ENCODE measurements at regions not wholly inside any gene's neighbourhood (a gene's known extent, or its start where the extent isn't known, plus 50 kb on each side); places are given as distances from the start of the nearest gene placed in this dataset.
"Not testable (repeated sequence)": the region's sequence is repeated elsewhere in the genome, so short reads cannot be mapped to it uniquely, and the experiment has no call there.

DNA sequence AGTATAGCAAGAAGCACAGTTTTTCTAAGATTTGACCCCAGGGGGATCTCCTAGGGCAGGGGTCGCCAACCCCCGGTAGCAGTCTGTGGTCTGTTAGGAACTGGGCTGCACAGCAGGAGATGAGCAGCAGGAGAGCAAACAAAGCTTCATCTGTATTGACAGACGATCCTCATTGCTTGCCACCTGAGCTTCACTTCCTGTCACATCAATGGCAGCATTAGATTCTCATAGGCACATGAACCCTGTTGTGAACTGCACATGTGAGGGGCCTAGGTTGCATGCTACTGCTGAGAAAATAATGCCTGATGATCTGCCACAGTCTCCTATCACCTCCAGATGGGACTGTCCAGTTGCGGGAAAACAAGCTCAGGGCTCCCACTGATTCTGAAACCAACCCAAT is 136.2 kb downstream of the RGPD3 start:
- TF ChIP-seq, protein P1, sequence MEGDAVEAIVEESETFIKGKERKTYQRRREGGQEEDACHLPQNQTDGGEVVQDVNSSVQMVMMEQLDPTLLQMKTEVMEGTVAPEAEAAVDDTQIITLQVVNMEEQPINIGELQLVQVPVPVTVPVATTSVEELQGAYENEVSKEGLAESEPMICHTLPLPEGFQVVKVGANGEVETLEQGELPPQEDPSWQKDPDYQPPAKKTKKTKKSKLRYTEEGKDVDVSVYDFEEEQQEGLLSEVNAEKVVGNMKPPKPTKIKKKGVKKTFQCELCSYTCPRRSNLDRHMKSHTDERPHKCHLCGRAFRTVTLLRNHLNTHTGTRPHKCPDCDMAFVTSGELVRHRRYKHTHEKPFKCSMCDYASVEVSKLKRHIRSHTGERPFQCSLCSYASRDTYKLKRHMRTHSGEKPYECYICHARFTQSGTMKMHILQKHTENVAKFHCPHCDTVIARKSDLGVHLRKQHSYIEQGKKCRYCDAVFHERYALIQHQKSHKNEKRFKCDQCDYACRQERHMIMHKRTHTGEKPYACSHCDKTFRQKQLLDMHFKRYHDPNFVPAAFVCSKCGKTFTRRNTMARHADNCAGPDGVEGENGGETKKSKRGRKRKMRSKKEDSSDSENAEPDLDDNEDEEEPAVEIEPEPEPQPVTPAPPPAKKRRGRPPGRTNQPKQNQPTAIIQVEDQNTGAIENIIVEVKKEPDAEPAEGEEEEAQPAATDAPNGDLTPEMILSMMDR (IDR thresholded peaks at IDR 0.05) = no peak
- DNase-seq (ENCODE audit: low spot score) = no peak
- no peak overlapping the region for H3K4me3 ChIP-seq
- no peak overlapping the region for H3K27ac ChIP-seq

DNA sequence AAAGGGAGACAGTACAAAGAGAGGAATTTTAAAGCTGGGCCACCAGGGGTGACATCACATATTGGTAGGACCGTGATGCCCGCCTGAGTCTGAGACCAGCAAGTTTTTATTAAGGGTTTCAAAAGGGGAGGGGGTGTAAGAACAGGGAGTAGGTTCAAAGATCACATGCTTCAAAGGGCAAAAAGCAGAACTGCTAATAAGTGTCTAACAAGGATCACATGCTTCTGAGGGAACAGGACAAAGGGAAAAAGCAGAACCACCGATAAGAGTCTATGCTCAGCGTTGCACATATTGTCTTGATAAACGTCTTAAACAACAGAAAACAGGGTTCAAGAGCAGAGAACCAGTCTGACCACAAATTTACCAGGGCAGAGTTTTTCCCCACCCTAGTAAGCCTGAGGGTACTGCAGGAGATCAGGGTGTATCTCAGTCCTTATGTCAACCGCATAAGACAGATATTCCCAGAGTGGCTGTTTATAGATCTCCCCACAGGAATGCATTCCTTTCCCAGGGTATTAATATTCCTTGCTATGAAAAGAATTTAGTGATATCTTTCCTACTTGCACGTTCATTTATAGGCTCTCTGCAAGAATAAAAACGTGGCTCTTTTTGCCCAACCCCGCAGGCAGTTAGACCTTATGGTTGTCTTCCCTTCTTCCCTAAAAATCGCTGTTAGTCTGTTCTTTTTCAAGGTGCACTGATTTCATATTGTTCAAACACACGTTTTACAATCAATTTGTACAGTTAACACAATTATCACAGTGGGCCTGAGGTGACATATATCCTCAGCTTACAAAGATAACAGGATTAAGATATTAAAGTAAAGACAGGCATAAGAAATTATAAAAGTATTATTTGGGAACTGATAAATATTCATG is 136.5 kb upstream of the UXS1 start:
- not testable (repeated sequence) for H3K27ac ChIP-seq; DNase-seq (ENCODE audit: low spot score); H3K4me3 ChIP-seq

GRCh38 chr2:106323337-106324013 is 129.4 kb upstream of the UXS1 start:
- TF ChIP-seq, protein P1 (IDR thresholded peaks at IDR 0.05) = no peak
- Histone ChIP-seq H3K27ac (no peak overlapping the region), H3K4me3 (no peak overlapping the region)
- DNase-seq (ENCODE audit: low spot score) = no peak

DNA sequence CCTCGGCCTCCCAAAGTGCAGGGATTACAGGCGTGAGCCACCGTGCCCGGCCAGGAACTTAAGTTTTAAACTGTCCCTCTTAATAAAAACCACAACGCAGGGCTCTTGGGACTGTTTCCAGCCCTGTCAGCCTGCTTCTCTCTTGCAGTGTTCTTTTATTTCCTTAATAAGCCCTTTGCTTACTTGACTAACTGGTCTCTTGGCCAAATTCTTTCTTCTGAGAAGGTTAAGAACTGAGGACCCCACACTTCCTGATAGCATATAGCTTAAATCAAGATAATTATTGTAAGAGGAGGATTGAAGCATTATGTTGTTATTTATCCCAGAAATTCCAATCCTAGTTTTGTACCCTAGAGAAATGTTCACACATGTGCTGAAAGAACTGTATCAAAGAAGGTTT is 128.2 kb upstream of the UXS1 start:
- Histone ChIP-seq H3K27ac (no peak overlapping the region), H3K4me3 (no peak overlapping the region)
- no peak for DNase-seq (ENCODE audit: low spot score)
- TF ChIP-seq, protein P1 (IDR thresholded peaks at IDR 0.05) = no peak

DNA sequence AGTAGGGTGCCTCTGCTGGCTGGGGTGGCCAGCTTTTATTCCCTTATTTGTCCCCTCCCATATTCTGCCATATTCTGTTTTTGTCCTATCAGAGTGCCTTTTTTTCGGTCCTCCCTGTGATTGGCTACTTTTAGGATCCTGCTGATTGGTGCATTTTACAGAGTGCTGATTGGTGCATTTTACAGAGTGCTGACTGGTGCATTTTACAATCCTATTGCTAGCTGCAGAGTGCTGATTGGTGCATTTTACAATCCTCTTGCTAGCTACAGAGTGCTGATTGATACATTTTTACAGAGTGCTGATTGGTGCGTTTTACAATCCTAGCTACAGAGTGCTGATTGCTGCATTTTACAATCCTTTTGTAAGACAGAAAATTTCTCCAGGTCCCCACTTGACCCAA is 126.3 kb upstream of the UXS1 start:
- not testable (repeated sequence) for H3K27ac ChIP-seq; DNase-seq (ENCODE audit: low spot score); H3K4me3 ChIP-seq

DNA sequence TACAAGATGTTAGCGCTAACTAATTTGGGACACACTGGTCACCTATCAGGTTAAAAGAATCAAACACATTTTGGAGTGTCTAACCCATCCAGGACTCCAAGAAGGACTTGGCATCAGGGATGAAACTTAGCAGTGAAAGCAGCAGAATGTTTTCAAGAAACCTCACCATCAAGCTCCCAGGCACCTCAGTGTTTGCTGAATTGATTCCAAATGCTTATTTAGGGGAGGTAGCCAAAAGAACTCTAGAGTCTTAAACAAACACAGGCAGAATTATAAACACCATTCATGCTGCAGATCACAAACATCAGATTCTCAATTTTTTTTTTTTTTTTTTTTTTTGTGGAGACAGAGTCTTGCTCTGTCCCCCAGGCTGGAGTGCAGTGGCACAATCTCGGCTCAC is 122.8 kb upstream of the UXS1 start:
- DNase-seq (ENCODE audit: low spot score) = no peak
- H3K27ac ChIP-seq = no peak overlapping the region
- TF ChIP-seq, protein P1 (IDR thresholded peaks at IDR 0.05) = no peak
- H3K4me3 ChIP-seq = no peak overlapping the region

GRCh38 chr2:106314444-106314843 is 120.3 kb upstream of the UXS1 start:
- H3K27ac ChIP-seq = no peak overlapping the region
- no peak overlapping the region for H3K4me3 ChIP-seq
- TF ChIP-seq, protein P1 (IDR thresholded peaks at IDR 0.05) = no peak
- no peak for DNase-seq (ENCODE audit: low spot score)

DNA sequence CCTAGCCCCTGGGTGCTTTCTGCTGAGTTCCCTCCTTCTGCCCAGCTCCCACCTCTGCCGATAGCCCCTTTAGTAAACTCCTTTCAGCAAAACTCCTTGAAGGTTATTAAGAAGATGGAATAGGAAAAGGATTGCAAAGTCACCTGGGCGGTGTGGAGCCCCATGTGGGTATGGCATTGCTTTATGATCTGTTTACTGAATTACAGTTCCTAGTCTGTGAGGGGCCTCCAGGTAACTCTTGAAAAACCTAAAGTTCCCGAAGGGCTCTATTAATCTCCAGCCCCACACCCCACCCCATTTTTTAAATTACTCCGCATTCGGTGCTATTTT is 116.9 kb upstream of the UXS1 start:
- no peak for DNase-seq (ENCODE audit: low spot score)
- TF ChIP-seq, protein P1 (IDR thresholded peaks at IDR 0.05) = no peak
- Histone ChIP-seq H3K4me3 (no peak overlapping the region), H3K27ac (no peak overlapping the region)
